ENCODE measurements at regions not wholly inside any gene's neighbourhood (a gene's known extent, or its start where the extent isn't known, plus 50 kb on each side); places are given as distances from the start of the nearest gene placed in this dataset.

DNA sequence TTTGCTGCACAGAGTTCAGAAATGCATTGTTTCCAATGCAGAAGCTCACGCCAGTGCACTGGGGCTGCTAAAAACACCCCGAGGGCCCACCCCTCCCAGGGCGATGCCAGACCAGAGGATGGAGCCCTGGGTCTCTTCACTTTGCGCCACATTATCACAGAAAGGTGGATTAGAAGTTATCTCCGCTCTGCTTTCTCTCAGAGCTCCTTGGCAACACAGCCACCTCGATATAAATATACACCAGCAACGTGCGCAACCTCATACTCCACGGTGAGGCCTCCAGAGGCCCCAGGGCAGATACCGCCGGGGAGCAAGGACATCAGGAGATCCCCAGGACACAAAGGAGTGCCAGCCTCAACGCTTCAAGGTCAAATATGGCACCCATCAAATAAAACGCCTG lies 121.0 kb upstream of the TBX20 start:
- ATAC-seq (peak; percentile 94), DNase-seq (ENCODE audit: missing footprints) (peak; percentile 76)
- intact Hi-C loops (cut with DNase I): loop anchor here (2.0 to 5.0 kb wide), 2 partner anchors 92 to 122 kb away; no protein-coding TSS in a partner anchor

GRCh38 chr7:35371221-35371620 lies 117.3 kb upstream of the TBX20 start:
- ATAC-seq: no peak
- no peak for DNase-seq (ENCODE audit: missing footprints)
- intact Hi-C loops (cut with DNase I): no loop called here

- DNase-seq (ENCODE audit: missing footprints): no peak
- intact Hi-C loops (cut with DNase I): no loop called here
- ATAC-seq: no peak
These were observed 116.8 kb upstream of the TBX20 start for GRCh38 chr7:35370687-35371086.

DNA sequence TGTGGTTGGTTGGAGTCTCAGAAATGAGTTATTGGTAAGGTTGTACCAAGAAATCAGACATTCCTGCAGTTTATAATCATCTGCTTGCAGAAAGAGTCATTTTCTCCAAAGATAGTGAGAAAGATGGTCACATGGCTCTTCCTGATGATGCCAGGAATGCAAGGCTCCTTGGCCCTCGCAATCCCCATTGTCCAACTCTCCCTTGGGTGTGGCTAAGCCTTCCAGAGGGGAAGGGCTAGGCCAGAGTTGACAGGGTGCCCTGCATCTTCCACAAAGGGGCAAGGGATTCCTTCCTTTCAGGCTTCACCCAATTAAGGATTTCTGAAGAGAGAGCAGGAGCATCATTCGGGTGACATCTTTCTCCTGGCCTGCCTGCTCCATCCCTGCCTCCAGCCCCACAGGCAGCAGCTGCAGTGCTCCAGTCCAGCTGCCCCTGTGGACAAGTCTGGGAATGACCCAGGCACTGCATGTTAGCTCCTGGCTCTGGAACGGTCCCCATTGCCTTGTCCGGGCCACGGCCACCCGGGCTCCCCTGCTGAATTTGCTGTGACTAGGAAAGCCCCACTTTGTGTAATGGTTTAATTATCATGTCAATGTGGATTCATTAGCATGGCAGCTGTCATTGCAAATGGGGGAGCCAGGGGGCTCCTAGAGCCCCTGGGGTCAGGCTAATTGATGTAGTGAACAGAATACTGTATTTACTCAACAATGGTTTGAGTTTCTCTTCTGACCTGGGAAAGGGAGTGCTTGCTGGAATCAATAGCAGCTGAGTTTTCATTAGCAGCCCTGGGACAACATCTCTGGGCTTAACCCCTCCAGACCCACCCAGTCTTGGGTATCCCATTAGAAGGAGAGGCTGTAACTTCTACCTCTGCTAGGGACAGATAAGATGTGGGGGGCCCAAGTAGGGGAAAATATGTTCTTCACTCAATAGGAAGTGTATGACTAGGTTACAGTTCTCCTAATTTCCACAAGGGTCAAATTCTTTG lies 112.6 kb upstream of the TBX20 start:
- intact Hi-C loops (cut with DNase I): no loop called here
- ATAC-seq: peak; percentile 62
- no peak for DNase-seq (ENCODE audit: missing footprints)

- intact Hi-C loops (cut with DNase I): no loop called here
- ATAC-seq (no peak), DNase-seq (ENCODE audit: missing footprints) (no peak)
These were observed 111.6 kb upstream of the TBX20 start for GRCh38 chr7:35365523-35365922.

DNA sequence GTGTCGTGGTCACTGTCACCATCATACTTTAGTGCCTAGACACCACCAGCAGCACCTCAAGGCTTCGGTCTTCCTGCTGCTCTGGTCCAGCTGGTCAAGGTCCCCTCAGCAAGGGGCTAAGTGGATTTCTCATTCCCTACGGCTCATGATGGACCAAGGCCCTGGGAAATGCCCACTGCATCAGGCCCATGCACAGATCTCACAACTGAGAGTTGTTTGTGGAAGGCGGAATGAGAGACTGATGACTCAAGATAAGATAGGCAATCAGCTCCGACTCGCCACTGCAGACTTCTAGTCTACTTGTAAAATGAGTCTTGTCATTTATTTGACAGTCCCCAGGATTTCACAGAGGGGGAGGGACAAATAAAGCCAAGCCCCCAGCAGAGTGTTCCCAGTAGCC lies 108.4 kb upstream of the TBX20 start:
- ATAC-seq: no peak

DNA sequence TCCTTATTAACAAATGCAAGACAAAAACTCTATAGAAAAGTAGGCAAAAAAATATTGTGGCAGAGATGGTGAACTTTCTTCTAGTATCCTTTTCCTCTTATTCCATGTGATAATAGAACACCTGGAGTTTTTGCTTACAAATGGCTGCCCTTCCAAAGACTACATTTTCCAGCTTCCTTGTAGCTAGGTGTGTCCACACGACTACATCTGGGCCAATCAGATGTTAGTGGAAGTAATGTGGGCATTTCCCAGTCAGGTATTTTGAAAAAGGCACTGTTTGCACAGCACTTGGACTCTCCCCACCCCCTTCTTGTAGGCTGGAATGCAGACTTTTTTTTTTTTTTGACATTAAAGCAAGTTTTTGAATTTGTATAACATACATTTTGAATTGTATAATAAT lies 105.5 kb upstream of the TBX20 start:
- intact Hi-C loops (cut with DNase I): no loop called here
- no peak for ATAC-seq
- no peak for DNase-seq (ENCODE audit: missing footprints)

More for the DNA sequence above, 108.4 kb upstream of the TBX20 start:
- DNase-seq (ENCODE audit: missing footprints): no peak
- intact Hi-C loops (cut with DNase I): no loop called here

GRCh38 chr7:35356495-35356894 lies 102.6 kb upstream of the TBX20 start:
- intact Hi-C loops (cut with DNase I): no loop called here
- DNase-seq (ENCODE audit: missing footprints): peak; percentile 53
- ATAC-seq: peak; percentile 83

GRCh38 chr7:35355911-35356310 lies 102.0 kb upstream of the TBX20 start:
- DNase-seq (ENCODE audit: missing footprints): no peak
- intact Hi-C loops (cut with DNase I): no loop called here
- ATAC-seq: no peak

GRCh38 chr7:35355199-35355598 lies 101.3 kb upstream of the TBX20 start:
- ATAC-seq (no peak), DNase-seq (ENCODE audit: missing footprints) (peak; percentile 20)
- intact Hi-C loops (cut with DNase I): no loop called here

DNA sequence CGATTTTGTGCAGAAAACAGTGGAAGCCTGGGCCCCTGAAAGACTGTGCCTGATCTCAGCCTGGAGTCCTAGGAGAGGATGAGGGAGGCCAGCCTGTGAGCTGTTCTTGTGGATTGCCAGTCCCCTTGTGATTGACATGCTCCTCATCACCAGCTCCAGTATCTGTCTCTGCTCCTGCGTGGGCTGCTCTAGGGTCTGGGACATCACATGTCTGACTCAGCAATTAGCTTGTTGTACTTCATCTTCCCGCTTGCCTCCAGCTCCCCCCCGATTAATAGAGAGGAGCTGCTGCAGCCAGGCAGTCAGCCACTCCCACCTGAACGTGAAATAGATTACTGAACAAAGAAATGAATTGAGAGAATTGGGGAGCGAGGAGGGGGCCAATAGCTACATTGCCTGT lies 99.6 kb upstream of the TBX20 start:
- DNase-seq (ENCODE audit: missing footprints) (no peak), ATAC-seq (no peak)
- intact Hi-C loops (cut with DNase I): no loop called here

DNA sequence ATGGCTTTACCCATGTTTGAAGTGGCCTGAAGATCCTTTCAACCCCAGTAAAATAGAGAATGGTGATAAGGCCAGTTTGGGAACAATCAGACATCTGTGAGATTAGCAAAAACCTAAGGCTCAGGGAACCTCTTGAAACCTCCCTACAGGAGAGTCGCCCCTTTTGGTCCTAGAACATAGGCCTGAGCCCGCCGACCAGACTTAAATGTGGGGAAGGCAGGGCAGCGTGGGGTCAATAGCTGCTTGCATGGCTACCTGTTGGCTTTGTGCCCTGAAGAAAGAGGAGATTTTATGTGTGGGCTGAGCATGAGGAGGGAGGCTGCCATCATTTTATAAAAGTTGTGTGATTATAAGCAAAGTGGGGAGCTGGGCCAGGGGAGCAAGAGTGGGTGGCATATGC lies 97.6 kb upstream of the TBX20 start:
- peak; percentile 28 for DNase-seq (ENCODE audit: missing footprints)
- intact Hi-C loops (cut with DNase I): no loop called here
- ATAC-seq: no peak

GRCh38 chr7:35348611-35349400 lies 94.9 kb upstream of the TBX20 start:
- intact Hi-C loops (cut with DNase I): no loop called here
- peak; percentile 67 for DNase-seq (ENCODE audit: missing footprints)
- no peak for ATAC-seq

- DNase-seq (ENCODE audit: missing footprints) (no peak), ATAC-seq (no peak)
- intact Hi-C loops (cut with DNase I): no loop called here
These were observed 88.9 kb upstream of the TBX20 start for GRCh38 chr7:35342786-35343185.

GRCh38 chr7:35339811-35340210 lies 85.9 kb upstream of the TBX20 start:
- ATAC-seq: no peak
- intact Hi-C loops (cut with DNase I): no loop called here
- no peak for DNase-seq (ENCODE audit: missing footprints)

GRCh38 chr7:35336444-35336843 lies 82.5 kb upstream of the TBX20 start:
- intact Hi-C loops (cut with DNase I): no loop called here
- peak; percentile 56 for ATAC-seq
- no peak for DNase-seq (ENCODE audit: missing footprints)

GRCh38 chr7:35334506-35334905 lies 80.6 kb upstream of the TBX20 start:
- ATAC-seq (no peak), DNase-seq (ENCODE audit: missing footprints) (no peak)
- intact Hi-C loops (cut with DNase I): no loop called here

- ATAC-seq: peak; percentile 54
These were observed 79.4 kb upstream of the TBX20 start for GRCh38 chr7:35333265-35333664.

GRCh38 chr7:35331730-35332678 lies 78.1 kb upstream of the TBX20 start:
- intact Hi-C loops (cut with DNase I): no loop called here
- DNase-seq (ENCODE audit: missing footprints): no peak
- no peak for ATAC-seq

More at GRCh38 chr7:35333265-35333664, 79.4 kb upstream of the TBX20 start:
- no peak for DNase-seq (ENCODE audit: missing footprints)
- intact Hi-C loops (cut with DNase I): no loop called here

Measured in Right ventricle myocardium inferior (tissue), 1 donor.